Lung (tissue), 11 donors: ENCODE measurements at regions not wholly inside any gene's neighbourhood (a gene's known extent, or its start where the extent isn't known, plus 50 kb on each side); places are given as distances from the start of the nearest gene placed in this dataset.

Experiments used
- ATAC-seq: fragments of 200-7000 bp; cut with Tn5 transposase; one replicate; pipeline ENCODE4 v1.9.1; 2020; ENCODE audit warnings: moderate number of reproducible peaks; ENCODE audit not compliant: insufficient read depth, low FRiP score
- DNase-seq, 3 donors: peaks; one replicate each; pipeline ENCODE4 v3.0.0-alpha.2; 2013 to 2017
- H3K27ac ChIP-seq, 2 donors: one replicate each; pipeline ENCODE4 v1.5.1; 2013; ENCODE audit warnings: mild to moderate bottlenecking in 2 of 2, moderate library complexity in 2 of 2, control low read depth in 1 of 2, inconsistent platforms in 1 of 2, low read depth in 1 of 2, low read length in 1 of 2
- H3K27me3 ChIP-seq, 3 donors: one replicate each; pipeline ENCODE4 v1.5.1; 2013; ENCODE audit warnings: low read length in 2 of 3; ENCODE audit not compliant: control insufficient read depth in 3 of 3, insufficient read depth in 3 of 3
- H3K36me3 ChIP-seq, 4 donors: one replicate each; pipeline ENCODE4 v1.5.1; 2013; ENCODE audit warnings: low read length in 4 of 4, mild to moderate bottlenecking in 1 of 4, moderate library complexity in 1 of 4; ENCODE audit not compliant: control insufficient read depth in 4 of 4, insufficient read depth in 4 of 4
- H3K4me1 ChIP-seq, 5 donors: one replicate each; pipeline ENCODE4 v1.5.1; 2013; ENCODE audit warnings: low read length in 5 of 5, mild to moderate bottlenecking in 2 of 5, moderate library complexity in 1 of 5; ENCODE audit not compliant: control insufficient read depth in 5 of 5, insufficient read depth in 5 of 5
- H3K4me3 ChIP-seq: one replicate; pipeline ENCODE4 v1.5.1; 2013; ENCODE audit warnings: mild to moderate bottlenecking, control low read depth, moderate library complexity
- H3K9ac ChIP-seq, 2 donors: one replicate each; pipeline ENCODE4 v1.5.1; 2013; ENCODE audit warnings: low read length in 2 of 2, control low read depth in 1 of 2; ENCODE audit not compliant: insufficient read depth in 1 of 2
- H3K9me3 ChIP-seq, 4 donors: one replicate each; pipeline ENCODE4 v1.5.1; 2013; ENCODE audit warnings: low read length in 3 of 4, mild to moderate bottlenecking in 1 of 4, moderate library complexity in 1 of 4; ENCODE audit not compliant: control insufficient read depth in 4 of 4, insufficient read depth in 3 of 4
- CTCF ChIP-seq: IDR thresholded peaks from 2 replicates; pipeline ENCODE4 v1.5.1; 2012; ENCODE audit warnings: mild to moderate bottlenecking; ENCODE audit errors: control extremely low read depth, extremely low read depth
- WGBS, 2 donors: extraction: QIAGEN DNeasy Blood & Tissue Kit; methylation state at CpG; one replicate each; pipeline ENCODE4 v1.1.7; 2013; 5-methylcytosine and 5-hydroxymethylcytosine counted together
- donor health status: control.
- donor health status: control.
- donor health status: Bipolar disorder and iron deficiency.
- donor health status: healthy.
- donor health status: DM: yes; HTN: yes; CAD: no.

GRCh38 chr1:60992165-60992564 is 90.2 kb upstream of the NFIA start:
- H3K4me1 ChIP-seq, result peaks cover 0 to 32% (median 10%) of the 10 kb centered on the region in 5 donors
- H3K27ac ChIP-seq, result no peak overlapping the region
- no peak for TF ChIP-seq CTCF
- H3K27me3 ChIP-seq, result no peaks in the 10 kb centered on the region
- DNase-seq, result no peak
- no peak overlapping the region for H3K4me3 ChIP-seq
- no peak overlapping the region for H3K9ac ChIP-seq
- peaks cover 0 to 3% (median 0%) of the 10 kb centered on the region in 4 donors for H3K9me3 ChIP-seq
- no peak for ATAC-seq
- H3K36me3 ChIP-seq, result no peaks in the 10 kb centered on the region
- 88 to 93% methylated on average over 1 of the region's 1 CpG for WGBS, 2 donors

GRCh38 chr1:60990714-60991090 is 91.7 kb upstream of the NFIA start:
- WGBS, 2 donors, result 81 to 82% methylated on average over 8 of the region's 8 CpGs
- Histone ChIP-seq H3K4me1 (peaks cover 0 to 32% (median 10%) of the 10 kb centered on the region in 5 donors), H3K36me3 (no peaks in the 10 kb centered on the region), H3K27me3 (no peaks in the 10 kb centered on the region), H3K27ac (no peak overlapping the region), H3K9ac (no peak overlapping the region), H3K9me3 (peaks cover 0 to 3% (median 0%) of the 10 kb centered on the region in 4 donors), H3K4me3 (no peak overlapping the region)
- no peak for ATAC-seq
- no peak for TF ChIP-seq CTCF
- peak; percentile 61 to 84 (median 81) for DNase-seq

GRCh38 chr1:60989749-60990713 is 92.3 kb upstream of the NFIA start:
- no peak overlapping the region for H3K9ac ChIP-seq
- H3K4me1 ChIP-seq, result peaks cover 0 to 32% (median 10%) of the 10 kb centered on the region in 5 donors
- H3K4me3 ChIP-seq, result no peak overlapping the region
- no peaks in the 10 kb centered on the region for H3K27me3 ChIP-seq
- peak; percentile 68 to 87 (median 85) for DNase-seq
- peaks cover 0 to 3% (median 0%) of the 10 kb centered on the region in 4 donors for H3K9me3 ChIP-seq
- H3K36me3 ChIP-seq, result no peaks in the 10 kb centered on the region
- TF ChIP-seq CTCF, result no peak
- WGBS, 2 donors, result 46 to 60% methylated on average over 7 of the region's 7 CpGs
- peak overlapping the region; percentile 4 to 73 for H3K27ac ChIP-seq
- ATAC-seq, result peak; percentile 47
